HG02623 (cell line): ENCODE measurements at regions not wholly inside any gene's neighbourhood (a gene's known extent, or its start where the extent isn't known, plus 50 kb on each side); places are given as distances from the start of the nearest gene placed in this dataset.

ENCODE experiments used
- ATAC-seq: cut with Tn5 transposase; IDR thresholded peaks from one replicate; pipeline ENCODE4 v1.9.1; 2021; ENCODE audit warnings: moderate library complexity; ENCODE audit not compliant: unreplicated experiment

DNA sequence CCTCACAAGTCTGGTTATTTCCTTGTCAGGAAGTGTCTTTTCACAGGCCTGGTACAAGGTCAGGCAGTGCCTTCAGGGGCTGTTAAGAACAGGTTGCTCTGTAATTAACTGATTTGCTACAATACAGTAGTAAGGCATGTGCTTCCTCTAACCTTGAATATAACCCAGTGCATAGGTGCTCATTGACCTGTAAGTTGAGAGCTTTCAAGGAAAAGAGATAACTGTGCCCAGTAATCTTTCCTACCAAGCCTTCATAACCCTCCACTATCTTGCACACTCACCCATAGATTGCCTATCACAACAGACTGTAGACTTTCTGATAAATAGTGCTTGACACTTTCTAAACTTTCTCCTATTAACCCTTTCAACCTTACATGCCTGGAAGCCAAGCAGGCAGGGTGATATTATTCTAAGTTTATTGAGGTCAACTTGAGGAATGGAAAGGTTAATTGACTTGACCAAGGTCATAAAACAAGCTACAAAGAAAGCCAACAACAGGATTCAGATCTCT, 148.1 kb downstream of the PPARGC1A start:
- ATAC-seq = no peak

DNA sequence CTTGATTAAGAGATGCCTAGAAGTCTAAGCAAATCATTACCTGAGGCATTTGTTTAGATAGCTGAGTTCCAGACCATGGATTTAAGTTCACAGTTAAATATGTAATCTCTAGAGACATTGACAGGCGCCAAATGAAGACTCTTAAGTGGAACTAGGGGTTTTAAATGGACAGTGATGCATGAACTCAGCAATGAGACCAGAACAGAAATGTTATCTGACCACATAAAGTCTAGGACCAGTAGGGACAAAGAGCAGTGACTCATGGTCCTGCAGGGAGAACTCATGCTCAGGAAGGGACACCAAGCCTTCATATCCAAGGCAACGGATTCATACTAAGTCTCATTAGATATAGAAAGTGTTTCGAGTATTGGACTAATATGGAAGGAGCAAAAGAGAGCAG, 152.3 kb downstream of the PPARGC1A start:
- no peak for ATAC-seq

GRCh38 chr4:23736466-23736865, 153.4 kb downstream of the PPARGC1A start:
- ATAC-seq = no peak

GRCh38 chr4:23734000-23734399, 155.8 kb downstream of the PPARGC1A start:
- no peak for ATAC-seq

- no peak for ATAC-seq
Observed at GRCh38 chr4:23733476-23733875, 156.4 kb downstream of the PPARGC1A start.

DNA sequence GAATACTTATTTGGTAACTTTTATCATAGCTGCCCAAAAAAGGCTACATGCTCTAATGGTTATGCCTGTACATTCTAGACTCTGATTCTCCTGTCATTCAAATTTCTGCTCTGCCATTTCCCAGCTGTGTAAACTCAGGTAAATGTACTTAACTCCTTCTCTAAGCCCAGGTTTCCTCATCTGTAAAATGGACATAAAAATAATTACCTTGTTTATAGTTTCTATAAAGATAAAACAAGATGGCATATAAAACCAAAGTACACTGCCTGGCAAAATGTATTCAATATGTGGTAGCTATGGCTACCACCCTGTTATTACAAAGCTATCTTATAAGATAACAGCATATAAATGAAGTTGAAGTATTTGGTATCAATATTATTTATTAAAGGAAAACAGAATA, 158.8 kb downstream of the PPARGC1A start:
- no peak for ATAC-seq

GRCh38 chr4:23728971-23729370, 160.9 kb downstream of the PPARGC1A start:
- no peak for ATAC-seq

GRCh38 chr4:23728393-23728792, 161.5 kb downstream of the PPARGC1A start:
- no peak for ATAC-seq

DNA sequence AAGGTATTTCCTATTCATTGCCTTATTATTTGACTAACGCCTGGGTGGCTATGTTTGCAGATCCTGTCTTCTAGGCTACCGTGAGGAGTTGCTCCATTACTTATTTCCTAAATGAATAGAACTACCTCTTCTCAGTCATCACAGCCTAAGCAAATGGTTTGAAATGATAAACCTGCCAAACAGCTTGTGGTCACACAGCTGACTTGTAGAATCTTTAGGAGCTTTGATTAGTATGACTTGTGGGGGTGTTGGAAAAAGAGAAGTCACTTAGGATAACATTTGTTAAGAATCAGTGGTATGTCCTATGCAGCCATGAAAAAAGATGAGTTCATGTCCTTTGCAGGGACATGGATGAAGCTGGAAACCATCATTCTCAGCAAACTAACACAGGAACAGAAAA, 169.3 kb downstream of the PPARGC1A start:
- ATAC-seq = no peak

DNA sequence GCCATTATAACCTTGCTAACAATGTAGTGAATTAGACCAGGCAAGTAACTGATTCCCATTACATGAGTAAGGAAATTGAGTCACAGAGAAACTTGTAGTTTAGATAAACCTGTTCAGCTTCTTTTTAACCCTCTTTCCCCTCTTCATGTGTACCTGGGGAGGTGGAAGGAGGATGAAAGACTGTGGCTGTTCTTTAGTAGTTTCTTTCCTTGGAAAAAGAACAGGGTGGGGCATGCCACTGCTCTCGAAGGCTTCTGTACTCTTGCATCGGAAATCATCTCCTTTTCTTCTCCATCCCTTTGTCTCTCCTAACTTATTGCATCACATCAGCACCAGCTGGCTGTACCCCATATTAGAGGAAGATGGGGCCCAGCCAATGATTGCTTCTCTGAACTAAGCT, 171.4 kb downstream of the PPARGC1A start:
- ATAC-seq = no peak

- no peak for ATAC-seq
Observed at GRCh38 chr4:23717528-23718248, 172.2 kb downstream of the PPARGC1A start.

DNA sequence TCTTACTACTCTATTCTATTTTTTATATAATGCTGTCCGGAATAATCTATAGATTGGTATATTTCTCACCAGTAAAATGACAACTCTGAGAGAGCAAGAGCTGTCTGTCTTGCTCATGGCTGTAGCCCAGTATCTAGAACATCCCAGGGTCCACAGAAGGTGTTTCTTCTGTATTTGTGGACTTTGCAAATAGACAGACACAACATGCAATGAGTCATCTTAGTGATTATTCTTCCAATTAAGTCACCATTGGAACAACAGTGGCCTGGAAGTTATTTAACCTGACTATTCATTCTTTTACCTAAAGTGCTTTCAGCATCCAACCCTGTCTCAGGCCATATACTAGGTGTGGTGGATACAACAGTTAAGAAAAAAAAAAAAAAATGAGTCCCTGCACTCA, 179.5 kb downstream of the PPARGC1A start:
- no peak for ATAC-seq

DNA sequence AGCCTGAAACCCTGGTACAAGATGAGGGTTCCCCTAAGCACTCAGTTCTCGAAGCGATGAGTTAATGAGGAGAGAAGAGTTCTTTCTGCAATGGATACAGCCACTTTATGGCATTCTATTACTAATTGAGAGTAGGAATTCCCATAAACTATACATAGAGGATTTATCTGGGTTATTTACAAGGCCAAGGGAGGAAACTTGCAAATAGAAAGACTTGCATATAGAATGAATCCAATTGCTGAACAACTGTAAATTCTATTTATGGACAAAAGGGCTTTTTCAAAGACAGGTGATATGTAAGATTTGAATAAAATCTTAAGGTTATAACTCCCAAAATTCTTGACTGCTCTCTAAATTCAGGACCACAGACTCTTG, 182.2 kb downstream of the PPARGC1A start:
- no peak for ATAC-seq

GRCh38 chr4:23706972-23707651, 182.7 kb downstream of the PPARGC1A start:
- no peak for ATAC-seq

DNA sequence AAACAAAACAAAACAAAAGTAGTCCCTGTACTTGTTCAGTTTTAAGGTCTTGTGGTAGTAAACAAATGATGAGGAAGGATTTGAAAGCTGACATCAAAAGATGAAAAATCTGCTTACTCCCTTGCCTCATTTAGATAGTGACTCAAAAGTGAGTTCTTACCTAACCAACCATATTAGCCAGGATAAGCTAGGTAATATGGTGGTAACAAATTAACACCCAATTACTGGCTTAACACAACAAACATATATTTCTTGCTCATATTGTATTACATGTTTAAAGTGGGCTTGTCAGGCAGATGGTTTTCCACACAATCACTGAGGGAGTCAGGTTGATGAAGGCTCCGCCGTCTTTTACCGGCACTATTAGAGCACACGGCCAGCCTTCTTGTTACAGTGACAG, 189.7 kb downstream of the PPARGC1A start:
- ATAC-seq = no peak

DNA sequence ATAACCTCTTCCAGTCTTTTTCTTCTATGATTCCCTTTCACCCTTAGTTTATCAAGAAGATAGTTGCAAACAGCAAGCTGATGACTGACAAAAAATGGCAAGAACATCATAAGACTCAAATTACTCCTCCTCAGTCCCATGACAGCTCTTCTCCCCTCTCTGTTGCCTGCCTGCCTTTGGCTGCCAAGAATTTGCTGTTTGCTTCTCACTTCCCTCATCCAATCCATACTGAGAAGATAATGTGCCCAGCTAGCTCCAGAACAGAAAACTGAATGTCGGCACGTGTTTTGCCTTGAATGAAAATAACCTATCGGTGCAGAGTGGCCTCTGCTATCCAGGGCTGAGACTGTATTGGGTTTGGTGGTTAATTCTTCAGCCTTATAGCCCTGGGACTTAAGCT, 192.1 kb downstream of the PPARGC1A start:
- ATAC-seq = no peak

DNA sequence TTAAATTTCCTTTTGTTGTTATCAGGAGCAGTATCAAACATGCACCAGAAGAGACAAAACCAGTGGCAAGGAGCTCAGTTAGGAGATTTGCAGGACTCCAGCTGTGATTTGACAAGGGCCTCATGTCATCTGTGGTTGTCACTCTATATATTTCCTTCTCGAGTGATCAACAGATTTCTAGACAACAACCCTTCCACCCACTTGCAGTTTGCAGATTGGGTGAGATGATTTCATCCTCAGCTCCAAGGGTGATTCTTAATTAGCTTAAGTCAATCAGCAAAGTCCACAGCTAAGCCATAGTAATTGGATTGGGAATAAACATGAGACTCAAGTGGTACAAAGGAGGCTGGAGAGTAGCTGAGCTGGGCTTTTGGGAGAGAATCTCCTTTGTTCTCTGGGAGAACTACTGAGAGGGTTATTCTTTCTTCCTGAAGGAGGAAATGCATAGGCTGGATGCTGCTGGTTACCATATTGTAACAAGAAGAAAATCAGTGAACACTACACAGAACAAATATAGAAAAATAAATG, 192.8 kb downstream of the PPARGC1A start:
- no peak for ATAC-seq

DNA sequence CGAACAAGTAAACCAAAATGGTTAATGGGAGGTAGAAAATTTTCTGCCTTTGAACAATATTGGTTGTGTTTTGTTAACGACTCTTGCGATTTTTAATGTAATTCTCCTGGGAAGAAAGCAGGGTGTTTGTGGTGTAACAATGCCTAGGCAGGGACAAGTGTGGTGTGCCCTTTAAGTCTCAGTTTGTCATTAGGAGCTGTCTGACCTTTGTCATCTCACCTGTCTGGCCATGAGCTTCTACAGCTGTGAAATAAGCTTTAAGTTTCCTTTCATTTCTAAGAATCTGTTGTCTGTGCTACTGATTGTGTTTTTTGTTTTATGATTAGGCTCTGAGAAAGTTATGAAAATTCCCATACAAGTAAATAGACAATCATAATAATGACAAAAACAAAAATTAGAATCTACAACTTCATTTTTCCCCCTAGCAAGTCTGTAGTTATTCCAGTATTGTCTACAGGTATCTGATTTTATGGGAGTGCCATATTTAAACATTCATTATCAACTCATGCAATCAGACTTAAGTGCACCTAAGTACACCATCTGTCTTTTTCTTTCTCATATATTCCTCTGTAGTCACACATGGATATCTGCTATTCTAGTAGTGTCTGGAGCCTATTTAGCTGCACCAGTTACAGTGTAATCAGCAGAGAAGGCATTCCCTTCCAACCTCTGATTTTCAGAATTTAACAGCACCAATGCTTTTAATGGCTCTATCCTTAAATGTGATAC, 203.5 kb downstream of the PPARGC1A start:
- no peak for ATAC-seq

- ATAC-seq = no peak
Observed at GRCh38 chr4:23685471-23685870, 204.4 kb downstream of the PPARGC1A start.

DNA sequence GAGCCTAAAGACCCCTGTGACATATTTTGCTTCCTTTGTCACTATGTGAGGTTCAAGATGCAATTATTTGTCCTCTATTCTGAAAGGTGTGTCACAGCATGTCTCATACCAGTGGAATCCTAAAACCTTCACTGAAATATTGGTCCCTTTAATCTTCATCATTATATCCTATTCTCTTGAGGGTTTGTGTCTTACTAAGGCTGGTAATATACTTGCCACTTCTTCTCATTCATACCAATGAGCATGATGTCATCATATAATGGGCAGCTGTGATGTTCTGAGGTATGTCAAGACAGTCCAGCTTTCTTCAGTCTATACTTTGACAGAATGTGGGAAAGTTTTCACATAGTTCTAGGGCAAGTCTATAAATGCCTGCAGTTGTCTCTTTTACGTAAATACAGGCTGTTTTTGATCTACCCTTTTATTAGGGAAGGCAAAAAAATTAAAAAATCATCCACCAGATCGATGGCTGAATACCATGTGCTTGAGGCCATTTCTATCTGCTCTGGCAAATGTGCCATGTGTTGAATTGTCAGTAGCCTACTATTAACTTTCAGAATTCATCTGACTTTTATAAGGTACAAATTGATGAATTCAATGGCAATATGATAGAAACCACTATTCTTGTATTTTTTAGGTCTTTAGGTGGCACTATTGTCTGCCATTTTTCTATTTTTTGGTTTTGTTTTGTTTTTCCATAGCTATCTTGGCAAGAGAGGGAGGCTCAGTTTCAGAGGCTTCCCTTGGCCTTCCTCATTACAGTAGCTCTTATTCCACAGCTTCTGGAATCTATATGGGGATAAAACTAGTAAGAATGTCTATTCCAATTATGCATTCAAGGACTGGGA, 209.0 kb downstream of the PPARGC1A start:
- no peak for ATAC-seq

DNA sequence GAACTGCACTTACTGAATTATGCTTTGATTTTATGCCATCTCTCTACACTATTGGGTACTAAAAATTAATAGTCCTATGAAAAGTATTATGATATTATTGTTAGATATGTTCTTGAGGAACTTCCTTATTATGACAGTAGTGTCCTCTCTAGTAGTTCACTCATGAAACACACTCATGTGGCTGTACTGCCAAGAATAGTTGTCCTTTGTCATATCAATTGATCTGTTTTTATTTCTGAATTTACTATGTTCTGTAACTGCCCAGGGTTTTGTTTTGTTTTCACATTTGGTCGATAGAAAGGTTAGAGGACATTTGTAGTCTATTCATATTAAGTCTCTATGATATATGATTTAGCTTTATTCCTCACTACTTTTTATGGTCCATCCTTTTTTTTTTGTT, 215.2 kb downstream of the PPARGC1A start:
- ATAC-seq = no peak
